Natural killer cell (primary cell): ENCODE measurements at regions not wholly inside any gene's neighbourhood (a gene's known extent, or its start where the extent isn't known, plus 50 kb on each side); places are given as distances from the start of the nearest gene placed in this dataset.

Source experiments
- ATAC-seq, 3 donors: fragments of 150-1000 bp in 2 of 3; fragments of 200-7000 bp in 1 of 3; cut with Tn5 transposase; 1 replicate in 1 of 3; 2 replicates in 2 of 3; pipeline ENCODE4 v1.10.0; 2021; ENCODE audit warnings: mild to moderate bottlenecking in 2 of 3, moderate library complexity in 2 of 3
- DNase-seq, 2 donors: peaks; one replicate each; pipeline versions ENCODE4 v3.0.0 to v3.0.0-alpha.2; 2013 to 2021; ENCODE audit warnings: mixed read lengths in 1 of 2
- H3K27ac ChIP-seq: one replicate; pipeline ENCODE4 v1.5.1; 2013; ENCODE audit warnings: mild to moderate bottlenecking, low read length
- H3K27me3 ChIP-seq: one replicate; pipeline ENCODE4 v1.6.1; 2013; ENCODE audit warnings: low read length; ENCODE audit not compliant: control insufficient read depth, insufficient read depth
- H3K36me3 ChIP-seq: one replicate; pipeline ENCODE4 v1.6.1; 2013; ENCODE audit warnings: low read length; ENCODE audit not compliant: control insufficient read depth, insufficient read depth
- H3K4me1 ChIP-seq: one replicate; pipeline ENCODE4 v1.6.1; 2013; ENCODE audit warnings: low read length; ENCODE audit not compliant: control insufficient read depth, insufficient read depth
- H3K4me3 ChIP-seq: one replicate; pipeline ENCODE4 v1.5.1; 2013; ENCODE audit warnings: low read length
- H3K9me3 ChIP-seq: one replicate; pipeline ENCODE4 v1.6.1; 2013; ENCODE audit warnings: low read length; ENCODE audit not compliant: control insufficient read depth, insufficient read depth
- H3K27ac Mint-ChIP-seq, 2 donors: one replicate each; pipeline ENCODE4 v1.8.0; 2022; ENCODE audit warnings: mild to moderate bottlenecking in 2 of 2, mixed read lengths in 2 of 2, moderate library complexity in 1 of 2
- H3K27me3 Mint-ChIP-seq, 2 donors: one replicate each; pipeline ENCODE4 v1.8.0; 2022; ENCODE audit warnings: low read depth in 2 of 2, mixed read lengths in 2 of 2
- H3K36me3 Mint-ChIP-seq: one replicate; pipeline ENCODE4 v1.8.0; 2022; ENCODE audit warnings: mixed read lengths
- H3K4me1 Mint-ChIP-seq, 2 donors: one replicate each; pipeline ENCODE4 v1.8.0; 2022; ENCODE audit warnings: mixed read lengths in 2 of 2
- H3K4me3 Mint-ChIP-seq: one replicate; pipeline ENCODE4 v1.8.0; 2022; ENCODE audit warnings: mild to moderate bottlenecking, moderate library complexity, mixed read lengths
- H3K9me3 Mint-ChIP-seq, 2 donors: one replicate each; pipeline ENCODE4 v1.8.0; 2022; ENCODE audit warnings: mixed read lengths in 2 of 2
- CTCF ChIP-seq: fragments of 200-600 bp; IDR thresholded peaks from one replicate; pipeline ENCODE4 v1.8.0; 2022; ENCODE audit warnings: antibody characterized with exemption
- WGBS: methylation state at CpG from one replicate; pipeline ENCODE4 v1.1.7; 2013; ENCODE audit warnings: missing lambda C conversion rate; ENCODE audit not compliant: insufficient coverage; 5-methylcytosine and 5-hydroxymethylcytosine counted together
- intact Hi-C: fragments of 100-400 bp; cut with micrococcal nuclease; formaldehyde crosslinking; loops from one replicate; pipeline ENCODE4 v1.14.2; 2022

GRCh38 chr1:172775606-172776005 is 116.7 kb downstream of the FASLG start:
- no peak for TF ChIP-seq CTCF

GRCh38 chr1:172776071-172776470 is 117.2 kb downstream of the FASLG start:
- Mint-ChIP-seq H3K27me3 (peaks cover 0 to 2% of the 10 kb centered on the region in 2 donors), H3K4me1 (peaks cover 15 to 22% of the 10 kb centered on the region in 2 donors), H3K36me3 (no peaks in the 10 kb centered on the region), H3K27ac (no peak overlapping the region), H3K9me3 (no peaks in the 10 kb centered on the region), H3K4me3 (no peak overlapping the region)
- H3K27ac ChIP-seq, result no peak overlapping the region
- intact Hi-C loops, result no loop called here
- 91% methylated on average over 6 of the region's 6 CpGs for WGBS
- no peaks in the 10 kb centered on the region for H3K4me1 ChIP-seq
- ATAC-seq (no peak), DNase-seq (no peak)
- no peaks in the 10 kb centered on the region for H3K27me3 ChIP-seq
- no peak for TF ChIP-seq CTCF
- no peak overlapping the region for H3K4me3 ChIP-seq
- H3K9me3 ChIP-seq, result no peaks in the 10 kb centered on the region
- H3K36me3 ChIP-seq, result no peaks in the 10 kb centered on the region

More at GRCh38 chr1:172775606-172776005, 116.7 kb downstream of the FASLG start:
- Mint-ChIP-seq H3K27me3 (peaks cover 0 to 3% of the 10 kb centered on the region in 2 donors), H3K9me3 (no peaks in the 10 kb centered on the region), H3K4me3 (no peak overlapping the region), H3K4me1 (peaks cover 12 to 19% of the 10 kb centered on the region in 2 donors), H3K36me3 (no peaks in the 10 kb centered on the region), H3K27ac (no peak overlapping the region)
- 91% methylated on average over 3 of the region's 3 CpGs for WGBS
- no peaks in the 10 kb centered on the region for H3K36me3 ChIP-seq
- no peaks in the 10 kb centered on the region for H3K4me1 ChIP-seq
- DNase-seq (no peak), ATAC-seq (no peak)
- no peaks in the 10 kb centered on the region for H3K9me3 ChIP-seq
- no peak overlapping the region for H3K27ac ChIP-seq
- no peak overlapping the region for H3K4me3 ChIP-seq
- intact Hi-C loops, result no loop called here
- no peaks in the 10 kb centered on the region for H3K27me3 ChIP-seq

DNA sequence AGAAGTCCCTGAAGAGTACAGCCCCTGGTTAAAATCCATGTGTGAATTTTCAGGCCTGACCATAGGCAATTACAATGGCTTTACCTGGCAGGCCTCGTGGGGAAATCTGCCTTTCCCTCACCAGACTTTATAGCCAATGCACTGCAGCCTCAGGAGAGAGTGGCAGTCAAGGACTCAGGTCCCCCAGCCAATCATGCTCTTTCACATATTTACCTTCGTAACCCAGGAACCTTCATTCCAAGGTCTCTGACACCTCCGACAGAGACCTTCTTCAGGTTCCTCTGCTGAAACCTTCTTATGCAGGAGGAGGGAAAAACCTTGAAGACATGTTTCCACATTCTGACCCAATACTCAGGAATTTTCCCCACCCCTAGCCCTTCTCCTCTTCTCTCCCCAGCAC is 118.9 kb downstream of the FASLG start:
- H3K36me3 ChIP-seq, result no peaks in the 10 kb centered on the region
- ATAC-seq (no peak), DNase-seq (no peak)
- WGBS, result 88% methylated on average over 3 of the region's 3 CpGs
- H3K9me3 ChIP-seq, result no peaks in the 10 kb centered on the region
- Mint-ChIP-seq H3K27me3 (no peaks in the 10 kb centered on the region), H3K36me3 (no peaks in the 10 kb centered on the region), H3K27ac (no peak overlapping the region), H3K9me3 (no peaks in the 10 kb centered on the region), H3K4me3 (no peak overlapping the region), H3K4me1 (peaks cover 28 to 34% of the 10 kb centered on the region in 2 donors)
- H3K4me3 ChIP-seq, result no peak overlapping the region
- TF ChIP-seq CTCF, result no peak
- H3K27ac ChIP-seq, result no peak overlapping the region
- H3K4me1 ChIP-seq, result no peaks in the 10 kb centered on the region
- intact Hi-C loops, result no loop called here
- H3K27me3 ChIP-seq, result no peaks in the 10 kb centered on the region
